ENCODE measurements at regions not wholly inside any gene's neighbourhood (a gene's known extent, or its start where the extent isn't known, plus 50 kb on each side); places are given as distances from the start of the nearest gene placed in this dataset.

DNA sequence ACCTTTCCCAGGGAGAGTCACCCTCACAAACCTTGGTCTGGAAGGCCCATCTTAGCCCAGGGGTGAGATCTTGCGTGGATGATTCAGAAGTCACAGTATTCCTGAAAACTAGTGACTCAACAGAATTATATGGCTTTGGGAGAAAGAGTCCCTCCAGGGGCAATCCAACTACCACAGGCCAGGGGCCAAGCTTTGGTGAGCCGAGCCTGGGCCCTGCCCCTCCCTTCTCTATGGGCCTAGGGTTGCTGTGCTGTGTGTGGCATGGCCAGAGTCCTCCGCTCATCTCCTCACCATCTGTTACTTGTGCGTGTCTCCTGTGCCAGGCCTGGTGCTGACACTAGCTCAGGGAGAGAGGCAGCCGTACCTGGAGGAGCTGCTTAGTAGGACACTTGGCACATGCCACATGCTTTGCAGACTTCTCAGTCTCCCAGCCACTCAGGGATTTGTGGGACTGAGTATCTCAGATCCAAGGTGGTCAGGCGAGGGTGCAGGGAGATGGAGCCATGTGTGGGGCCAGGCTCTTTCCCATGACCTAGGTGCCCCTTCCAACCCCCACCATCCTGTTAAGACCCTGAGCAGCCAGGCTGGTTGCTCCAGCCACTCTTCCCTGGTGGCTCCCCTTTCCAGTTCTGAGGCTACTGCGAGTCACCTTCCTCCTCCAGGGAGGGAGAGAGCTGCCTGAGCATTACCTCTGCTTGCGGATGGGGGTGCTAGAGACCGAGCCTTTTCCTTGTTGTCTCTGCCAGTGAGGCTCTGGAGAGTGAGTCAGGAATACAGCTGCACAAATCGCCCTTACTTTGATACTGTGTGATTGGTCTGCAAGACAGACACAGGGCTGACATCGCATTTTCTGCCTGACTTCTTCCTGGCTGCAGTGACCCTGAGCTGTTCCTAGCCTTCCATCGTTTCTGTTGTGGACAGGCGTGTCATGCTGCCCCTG lies 94.1 kb downstream of the SLC25A47 start:
- H3K27me3 Mint-ChIP-seq (ENCODE audit: low read depth, poor library complexity): peaks cover 17% of the 10 kb centered on the region
- H3K27ac Mint-ChIP-seq: no peak overlapping the region
- H3K4me3 Mint-ChIP-seq: no peak overlapping the region
- DNase-seq: peak; percentile 74
- TF ChIP-seq CTCF (IDR thresholded peaks at IDR 0.05): peak; percentile 64
- peaks cover 9% of the 10 kb centered on the region for H3K36me3 Mint-ChIP-seq (ENCODE audit: low read depth)
- H3K9me3 Mint-ChIP-seq: no peaks in the 10 kb centered on the region
- H3K4me1 Mint-ChIP-seq: peaks cover 16% of the 10 kb centered on the region

GRCh38 chr14:100419856-100420255 lies 96.7 kb downstream of the SLC25A47 start:
- Mint-ChIP-seq H3K4me1 (peaks cover 31% of the 10 kb centered on the region), H3K27ac (no peak overlapping the region), H3K4me3 (no peak overlapping the region)

DNA sequence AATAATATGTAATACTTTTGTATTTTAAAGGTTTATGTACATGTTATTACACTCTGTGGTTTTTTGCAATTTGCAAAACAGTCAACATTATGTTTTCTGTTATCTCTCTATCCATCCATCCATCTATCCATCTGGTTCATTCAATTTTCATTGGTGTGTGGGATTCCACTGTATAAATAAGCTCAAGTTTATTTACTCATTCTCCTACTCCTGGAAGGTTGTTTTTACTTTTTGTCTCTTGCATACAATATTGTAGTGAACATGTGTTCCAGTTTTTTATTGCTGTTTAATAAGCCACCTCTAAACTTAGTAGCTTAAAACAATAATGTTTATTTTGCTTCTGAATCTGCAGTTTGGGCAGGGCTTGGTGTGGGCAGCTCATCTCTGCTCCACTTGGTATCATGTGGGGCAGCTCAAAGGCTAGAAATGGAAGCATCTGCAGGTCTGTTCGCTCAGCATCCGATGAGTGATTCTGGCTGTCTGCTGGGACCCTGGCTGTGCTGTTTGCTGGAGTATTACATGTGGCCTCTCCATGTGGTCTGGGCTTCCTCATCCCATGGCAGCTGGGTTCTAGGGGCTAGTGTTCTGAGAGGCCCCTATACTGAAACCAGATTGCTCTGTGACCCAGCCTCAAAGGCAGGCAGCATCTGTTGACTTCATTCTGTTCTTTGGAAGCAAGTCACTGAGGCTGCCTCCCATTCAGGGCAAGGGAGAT lies 98.8 kb downstream of the SLC25A47 start:
- peaks cover 10% of the 10 kb centered on the region for H3K27me3 Mint-ChIP-seq (ENCODE audit: low read depth, poor library complexity)
- H3K4me1 Mint-ChIP-seq: peaks cover 50% of the 10 kb centered on the region
- peaks cover 5% of the 10 kb centered on the region for H3K36me3 Mint-ChIP-seq (ENCODE audit: low read depth)
- DNase-seq: no peak
- no peak overlapping the region for H3K27ac Mint-ChIP-seq
- no peak overlapping the region for H3K4me3 Mint-ChIP-seq
- no peaks in the 10 kb centered on the region for H3K9me3 Mint-ChIP-seq
- TF ChIP-seq CTCF (IDR thresholded peaks at IDR 0.05): no peak

More at GRCh38 chr14:100419856-100420255, 96.7 kb downstream of the SLC25A47 start:
- Mint-ChIP-seq H3K9me3 (no peaks in the 10 kb centered on the region), H3K27me3 (ENCODE audit: low read depth, poor library complexity) (peaks cover 11% of the 10 kb centered on the region), H3K36me3 (ENCODE audit: low read depth) (peaks cover 5% of the 10 kb centered on the region)
- DNase-seq: peak; percentile 31
- TF ChIP-seq CTCF (IDR thresholded peaks at IDR 0.05): peak; percentile 49

GRCh38 chr14:100422556-100423316 lies 99.6 kb downstream of the SLC25A47 start:
- no peak for TF ChIP-seq CTCF (IDR thresholded peaks at IDR 0.05)
- Mint-ChIP-seq H3K27ac (no peak overlapping the region), H3K4me3 (no peak overlapping the region), H3K9me3 (no peaks in the 10 kb centered on the region), H3K36me3 (ENCODE audit: low read depth) (peaks cover 5% of the 10 kb centered on the region), H3K4me1 (peaks cover 51% of the 10 kb centered on the region), H3K27me3 (ENCODE audit: low read depth, poor library complexity) (peaks cover 8% of the 10 kb centered on the region)
- DNase-seq: no peak

DNA sequence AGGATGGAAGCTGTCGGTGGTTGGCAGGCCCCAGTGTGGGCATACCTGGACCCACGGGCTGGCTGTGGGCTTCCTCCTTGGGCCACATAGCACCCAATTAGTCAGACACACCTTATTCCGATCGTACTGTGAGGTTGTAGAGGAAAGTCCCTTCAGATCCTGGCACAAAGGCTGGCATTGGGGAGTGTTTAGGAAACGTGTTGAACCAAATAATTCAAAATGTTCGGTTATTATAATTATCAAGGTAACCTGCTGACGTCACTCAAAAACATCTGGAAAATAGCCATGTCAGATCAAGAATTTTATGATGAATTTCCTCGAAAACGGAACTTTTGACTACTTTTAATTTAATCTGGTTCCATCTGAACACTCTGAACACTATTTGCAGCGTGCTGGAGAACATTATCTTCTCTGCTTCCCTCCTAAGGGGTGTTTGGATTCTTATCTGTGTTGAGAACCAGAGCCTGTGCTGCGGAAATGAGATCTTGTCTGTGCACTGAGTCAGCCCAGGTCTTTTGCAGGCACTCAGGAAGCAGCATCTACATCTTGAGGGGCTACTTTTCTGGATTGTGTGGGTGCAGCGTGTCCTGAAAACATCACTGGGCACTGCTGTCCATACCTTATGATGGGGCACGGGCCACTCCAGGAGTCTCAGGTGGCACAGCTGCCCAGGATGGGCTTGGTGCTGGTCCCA lies 100.3 kb downstream of the SLC25A47 start:
- Mint-ChIP-seq H3K36me3 (ENCODE audit: low read depth) (peaks cover 5% of the 10 kb centered on the region), H3K27me3 (ENCODE audit: low read depth, poor library complexity) (peaks cover 7% of the 10 kb centered on the region), H3K27ac (no peak overlapping the region), H3K9me3 (no peaks in the 10 kb centered on the region), H3K4me1 (peaks cover 49% of the 10 kb centered on the region), H3K4me3 (no peak overlapping the region)
- no peak for TF ChIP-seq CTCF (IDR thresholded peaks at IDR 0.05)
- no peak for DNase-seq
